H1 (cell line): ENCODE measurements at regions not wholly inside any gene's neighbourhood (a gene's known extent, or its start where the extent isn't known, plus 50 kb on each side); places are given as distances from the start of the nearest gene placed in this dataset.

Experiments used
- CTCF ChIA-PET: fragments of 300-600 bp; sonication (Branson Sonifier 250); formaldehyde crosslinking; loops from one replicate; lab custom pipeline; 2021; ENCODE audit not compliant: partially characterized antibody; lab: Charles Lee
- POLR2A ChIA-PET: fragments of 300-600 bp; sonication (Branson Sonifier 250); formaldehyde crosslinking; loops from one replicate; lab custom pipeline; 2021; ENCODE audit warnings: inconsistent platforms; ENCODE audit not compliant: partially characterized antibody; lab: Charles Lee
- DNase-seq, 2 experiments: peaks; one replicate each; pipeline versions ENCODE4 v3.0.0 to v3.0.0-alpha.2; 2010 to 2022; ENCODE audit warnings: low spot score in 2 of 2, low read depth in 1 of 2, mixed read lengths in 1 of 2
- FAIRE-seq: peaks from 2 replicates; lab custom pipeline; 2011; peaks lifted over from hg19 to GRCh38; lab: Jason Lieb, UNC
- H2AFZ ChIP-seq: 2 replicates; pipeline ENCODE4 v1.8.1; 2012; ENCODE audit warnings: low read length, inconsistent platforms
- H2AK5ac ChIP-seq: 2 replicates; pipeline ENCODE4 v1.6.1; 2013; ENCODE audit warnings: low read depth, low read length
- H2BK120ac ChIP-seq: replicated peaks from 2 replicates; pipeline ENCODE3; 2013; ENCODE audit warnings: low read depth, low read length, inconsistent platforms
- H2BK12ac ChIP-seq: 2 replicates; pipeline ENCODE4 v1.6.1; 2013; ENCODE audit warnings: low read depth, low read length
- H2BK15ac ChIP-seq: 2 replicates; pipeline ENCODE4 v1.6.1; 2013; ENCODE audit warnings: low read length
- H2BK20ac ChIP-seq: 2 replicates; pipeline ENCODE4 v1.6.1; 2013; ENCODE audit warnings: low read length
- H2BK5ac ChIP-seq: 2 replicates; pipeline ENCODE4 v1.6.1; 2013; ENCODE audit warnings: low read depth, low read length
- H3K14ac ChIP-seq: 2 replicates; pipeline ENCODE4 v1.6.1; 2013; ENCODE audit warnings: inconsistent platforms; ENCODE audit not compliant: insufficient read length
- H3K18ac ChIP-seq: 2 replicates; pipeline ENCODE4 v1.6.1; 2013; ENCODE audit warnings: low read length; ENCODE audit errors: extremely low read depth
- H3K23ac ChIP-seq: 2 replicates; pipeline ENCODE4 v1.6.1; 2013; ENCODE audit warnings: inconsistent platforms; ENCODE audit not compliant: insufficient read length
- H3K23me2 ChIP-seq: 2 replicates; pipeline ENCODE4 v1.6.1; 2013; ENCODE audit warnings: low read depth, low read length
- H3K27ac ChIP-seq: 2 replicates; pipeline ENCODE4 v1.6.1; 2011; ENCODE audit warnings: low read depth, low read length, inconsistent platforms
- H3K27me3 ChIP-seq, 4 experiments: replicated peaks in 1 of 4; 1 replicate in 1 of 4; 2 replicates in 3 of 4; pipeline versions ENCODE4 v1.6.1 to v1.8.1; 2011 to 2013; ENCODE audit warnings: low read length in 3 of 4, mild to moderate bottlenecking in 3 of 4, inconsistent platforms in 2 of 4, mixed read lengths in 2 of 4, moderate library complexity in 1 of 4; ENCODE audit not compliant: control insufficient read depth in 3 of 4, insufficient read depth in 3 of 4; ENCODE audit errors: extremely low read depth in 1 of 4
- H3K36me3 ChIP-seq, 4 experiments: 2 replicates each; pipeline versions ENCODE4 v1.6.1 to v1.8.1; 2011 to 2013; ENCODE audit warnings: mild to moderate bottlenecking in 4 of 4, low read length in 3 of 4, moderate library complexity in 2 of 4, control low read depth in 1 of 4, inconsistent platforms in 1 of 4; ENCODE audit not compliant: insufficient read depth in 4 of 4, control insufficient read depth in 2 of 4
- H3K4ac ChIP-seq: replicated peaks from 2 replicates; pipeline ENCODE3; 2013; ENCODE audit warnings: low read length, low read depth, mixed read lengths, inconsistent platforms; ENCODE audit not compliant: insufficient read length
- H3K4me1 ChIP-seq, 4 experiments: replicated peaks in 1 of 4; 1 replicate in 1 of 4; 2 replicates in 3 of 4; pipeline versions ENCODE4 v1.6.1 to v1.8.1; 2011 to 2013; ENCODE audit warnings: low read length in 3 of 4, inconsistent platforms in 2 of 4, mixed read lengths in 1 of 4; ENCODE audit not compliant: insufficient read depth in 4 of 4, control insufficient read depth in 3 of 4
- H3K4me2 ChIP-seq, 2 experiments: 2 replicates each; pipeline versions ENCODE4 v1.6.1 to v1.8.1; 2011 to 2013; ENCODE audit warnings: low read depth in 2 of 2, low read length in 2 of 2, control low read depth in 1 of 2, inconsistent platforms in 1 of 2, mild to moderate bottlenecking in 1 of 2; ENCODE audit not compliant: insufficient read depth in 1 of 2
- H3K4me3 ChIP-seq, 4 experiments: fragments of 200-600, 300-600 bp in 1 of 4; sonication (generic), shearing (Covaris generic), sonication (Bioruptor Twin) in 1 of 4; 2 replicates each; pipeline versions ENCODE4 v1.5.1 to v1.8.1; 2011 to 2016; ENCODE audit warnings: low read length in 4 of 4, low read depth in 3 of 4, control low read depth in 2 of 4, inconsistent platforms in 2 of 4, mild to moderate bottlenecking in 2 of 4, mixed read lengths in 1 of 4, moderate library complexity in 1 of 4; ENCODE audit not compliant: insufficient read depth in 2 of 4; ENCODE audit errors: extremely low read depth in 1 of 4
- H3K56ac ChIP-seq: replicated peaks from 2 replicates; pipeline ENCODE3; 2013; ENCODE audit warnings: low read depth, mild to moderate bottlenecking, mixed read lengths, low read length, inconsistent platforms; ENCODE audit not compliant: insufficient read length
- H3K79me1 ChIP-seq: 2 replicates; pipeline ENCODE4 v1.6.1; 2013; ENCODE audit warnings: low read depth, low read length, control low read depth
- H3K79me2 ChIP-seq, 2 experiments: 2 replicates each; pipeline versions ENCODE4 v1.6.1 to v1.8.1; 2012 to 2013; ENCODE audit warnings: low read length in 2 of 2, mild to moderate bottlenecking in 2 of 2, inconsistent platforms in 1 of 2; ENCODE audit not compliant: insufficient read depth in 2 of 2, control insufficient read depth in 1 of 2
- H3K9ac ChIP-seq, 4 experiments: replicated peaks in 1 of 4; 1 replicate in 1 of 4; 2 replicates in 3 of 4; pipeline versions ENCODE4 v1.6.1 to v1.8.1; 2011 to 2013; ENCODE audit warnings: low read depth in 3 of 4, low read length in 3 of 4, control low read depth in 2 of 4, mild to moderate bottlenecking in 2 of 4, moderate library complexity in 2 of 4, inconsistent platforms in 1 of 4; ENCODE audit errors: extremely low read depth in 1 of 4
- H3K9me3 ChIP-seq, 2 experiments: 2 replicates each; pipeline versions ENCODE4 v1.6.1 to v1.8.1; 2012 to 2013; ENCODE audit warnings: mild to moderate bottlenecking in 2 of 2, moderate library complexity in 2 of 2, control low read depth in 1 of 2, inconsistent platforms in 1 of 2, low read depth in 1 of 2, low read length in 1 of 2, mixed read lengths in 1 of 2; ENCODE audit not compliant: insufficient read depth in 2 of 2
- H4K20me1 ChIP-seq, 2 experiments: replicated peaks in 1 of 2; 2 replicates each; pipeline versions ENCODE3 to v1.8.1; 2011 to 2013; ENCODE audit warnings: inconsistent platforms in 2 of 2, low read length in 2 of 2, mild to moderate bottlenecking in 1 of 2; ENCODE audit not compliant: insufficient read depth in 2 of 2, control insufficient read depth in 1 of 2
- H4K5ac ChIP-seq: 2 replicates; pipeline ENCODE4 v1.6.1; 2013; ENCODE audit warnings: low read length, low read depth, mixed read lengths, inconsistent platforms; ENCODE audit not compliant: insufficient read length
- H4K8ac ChIP-seq: 2 replicates; pipeline ENCODE4 v1.8.0; 2013; ENCODE audit warnings: mild to moderate bottlenecking, moderate library complexity, low read length, inconsistent platforms; ENCODE audit not compliant: insufficient read depth; ENCODE audit errors: extremely low read depth
- H4K91ac ChIP-seq: replicated peaks from 2 replicates; pipeline ENCODE3; 2013; ENCODE audit warnings: low read length, mixed read lengths, inconsistent platforms; ENCODE audit not compliant: insufficient read length
- BCL11A ChIP-seq, 2 experiments: IDR thresholded peaks; one replicate each; pipeline ENCODE4 v1.6.1; 2011; ENCODE audit warnings: low read depth in 2 of 2, low read length in 2 of 2, mild to moderate bottlenecking in 2 of 2
- CBX5 ChIP-seq: fragments of 300-800, 300-1000 bp; sonication (generic); IDR thresholded peaks from 2 replicates; pipeline ENCODE4 v1.7.1; 2016; ENCODE audit warnings: antibody characterized with exemption, low read length, low read depth
- CHD1 ChIP-seq: IDR thresholded peaks from 2 replicates; pipeline ENCODE4 v1.6.1; 2012; ENCODE audit warnings: low read depth, low read length, improper control_type of control experiment
- EP300 ChIP-seq, 2 experiments: IDR thresholded peaks; 1 replicate in 1 of 2; 2 replicates in 1 of 2; pipeline ENCODE4 v1.6.1; 2011 to 2012; ENCODE audit warnings: low read depth in 2 of 2, low read length in 2 of 2, mild to moderate bottlenecking in 2 of 2, borderline replicate concordance in 1 of 2, inconsistent platforms in 1 of 2, moderate library complexity in 1 of 2
- NRF1 ChIP-seq: IDR thresholded peaks from 2 replicates; pipeline ENCODE4 v1.6.1; 2011; ENCODE audit warnings: mild to moderate bottlenecking, low read depth, low read length, improper control_type of control experiment
- RFX5 ChIP-seq: IDR thresholded peaks from 2 replicates; pipeline ENCODE4 v1.6.1; 2011; ENCODE audit warnings: low read depth, low read length, improper control_type of control experiment, borderline replicate concordance
- RXRA ChIP-seq: IDR thresholded peaks from 2 replicates; pipeline ENCODE4 v1.6.1; 2011; ENCODE audit warnings: low read depth, mild to moderate bottlenecking, low read length, moderate library complexity; ENCODE audit not compliant: insufficient read depth
- SAP30 ChIP-seq: fragments of 300-600 bp; sonication (generic); IDR thresholded peaks from 2 replicates; pipeline ENCODE4 v1.7.1; 2012; ENCODE audit warnings: low read length, moderate library complexity, mild to moderate bottlenecking, inconsistent platforms; ENCODE audit not compliant: insufficient read depth, insufficient replicate concordance
- SIN3A ChIP-seq, 2 experiments: IDR thresholded peaks in 1 of 2; conservative IDR thresholded peaks in 1 of 2; 2 replicates each; pipeline ENCODE4 v1.6.1; 2011 to 2012; ENCODE audit warnings: low read length in 2 of 2, improper control_type of control experiment in 1 of 2, low read depth in 1 of 2, mild to moderate bottlenecking in 1 of 2
- SIRT6 ChIP-seq: IDR thresholded peaks from one replicate; pipeline ENCODE4 v1.7.1; 2012; ENCODE audit warnings: low read length, inconsistent platforms
- SIX5 ChIP-seq: IDR thresholded peaks from 2 replicates; pipeline ENCODE4 v1.6.1; 2011; ENCODE audit warnings: mild to moderate bottlenecking, low read depth, low read length
- TAF7 ChIP-seq: optimal IDR thresholded peaks from 2 replicates; pipeline ENCODE3; 2011; ENCODE audit warnings: low read depth, mild to moderate bottlenecking, inconsistent platforms, low read length, moderate library complexity, borderline replicate concordance
- WGBS, 2 experiments: shearing (Covaris generic) in 1 of 2; methylation state at CpG; one replicate each; pipeline versions ENCODE4 v1.1.6 to v1.1.7; 2013 to 2015; ENCODE audit warnings: low lambda C conversion rate in 2 of 2, mixed read lengths in 2 of 2, inconsistent platforms in 1 of 2, low coverage in 1 of 2, missing lambda C conversion rate in 1 of 2; ENCODE audit not compliant: insufficient replicate concordance in 2 of 2, insufficient coverage in 1 of 2, insufficient read length in 1 of 2; ENCODE audit errors: extremely low coverage in 1 of 2, missing lambda C conversion rate in 1 of 2; 5-methylcytosine and 5-hydroxymethylcytosine counted together
- TF ChIP-seq, protein P1 (sequence below): IDR thresholded peaks from 2 replicates; pipeline ENCODE4 v1.6.1; 2012; ENCODE audit warnings: inconsistent platforms
- TF ChIP-seq, protein P2 (sequence below): IDR thresholded peaks from 2 replicates; pipeline ENCODE4 v1.6.1; 2011; ENCODE audit warnings: low read depth, mild to moderate bottlenecking, low read length; ENCODE audit not compliant: insufficient read depth

DNA sequence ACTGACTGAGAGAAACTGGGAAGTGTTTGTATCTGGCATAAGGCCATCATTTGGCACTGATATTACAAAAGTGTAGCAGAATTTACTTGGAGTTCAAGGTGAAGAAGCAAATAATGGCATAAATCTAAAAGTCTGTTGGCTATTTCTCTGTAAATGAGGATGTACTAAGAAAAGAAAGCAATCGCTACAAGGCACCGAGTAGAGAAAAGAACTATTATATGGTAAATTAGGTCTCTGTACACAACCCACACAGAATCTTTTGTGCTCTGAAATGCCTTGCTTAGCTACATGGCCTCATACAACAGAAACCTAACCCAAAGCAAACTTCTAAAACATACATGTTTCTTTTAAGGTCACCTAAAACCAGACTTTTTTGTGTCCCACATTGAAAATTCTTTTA, 290.1 kb upstream of the WWC1 start:
- 84% methylated on average over 2 of the region's 2 CpGs; no CpG with 5 or more reads in 1 of the 2 experiments for WGBS, 2 experiments
- Histone ChIP-seq H4K5ac (no peak overlapping the region), H3K14ac (no peak overlapping the region), H2BK20ac (no peak overlapping the region), H3K4me3 (no peak overlapping the region), H3K4me1 (no peaks in the 10 kb centered on the region), H2AFZ (no peak overlapping the region), H3K56ac (no peak overlapping the region), H2AK5ac (no peak overlapping the region), H3K18ac (no peak overlapping the region), H3K79me1 (no peaks in the 10 kb centered on the region), H3K9ac (no peak overlapping the region), H4K8ac (no peak overlapping the region), H3K9me3 (no peaks in the 10 kb centered on the region), H4K91ac (no peak overlapping the region), H3K23me2 (no peaks in the 10 kb centered on the region), H3K4ac (no peak overlapping the region), H2BK15ac (no peak overlapping the region), H3K23ac (no peak overlapping the region), H3K79me2 (no peaks in the 10 kb centered on the region), H3K4me2 (no peak overlapping the region), H4K20me1 (no peaks in the 10 kb centered on the region), H3K27me3 (no peaks in the 10 kb centered on the region), H2BK120ac (no peak overlapping the region), H3K36me3 (no peaks in the 10 kb centered on the region), H2BK5ac (no peak overlapping the region), H2BK12ac (no peak overlapping the region), H3K27ac (no peak overlapping the region)
- DNase-seq (no peak), FAIRE-seq (no peak)
- CTCF ChIA-PET: no interaction called here
- POLR2A ChIA-PET: no interaction called here
- no peak for TF ChIP-seq SIX5
- no peak for TF ChIP-seq CBX5
- TF ChIP-seq, protein P1, sequence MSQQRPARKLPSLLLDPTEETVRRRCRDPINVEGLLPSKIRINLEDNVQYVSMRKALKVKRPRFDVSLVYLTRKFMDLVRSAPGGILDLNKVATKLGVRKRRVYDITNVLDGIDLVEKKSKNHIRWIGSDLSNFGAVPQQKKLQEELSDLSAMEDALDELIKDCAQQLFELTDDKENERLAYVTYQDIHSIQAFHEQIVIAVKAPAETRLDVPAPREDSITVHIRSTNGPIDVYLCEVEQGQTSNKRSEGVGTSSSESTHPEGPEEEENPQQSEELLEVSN: no peak
- no peak for TF ChIP-seq CHD1
- TF ChIP-seq TAF7: no peak
- TF ChIP-seq SIRT6: no peak
- no peak for TF ChIP-seq RXRA
- no peak for TF ChIP-seq EP300 (IDR thresholded peaks at IDR 0.05; ENCODE audit: borderline replicate concordance in 1 of 2, low read depth in 2 of 2, low read length in 2 of 2)
- no peak for TF ChIP-seq SIN3A (conservative IDR thresholded peaks at IDR 0.05 in 1 of 2, IDR thresholded peaks at IDR 0.05 in 1 of 2; ENCODE audit: low read depth in 1 of 2, low read length in 2 of 2)
- no peak for TF ChIP-seq BCL11A (IDR thresholded peaks at IDR 0.05; ENCODE audit: low read depth in 2 of 2, low read length in 2 of 2)
- TF ChIP-seq, protein P2, sequence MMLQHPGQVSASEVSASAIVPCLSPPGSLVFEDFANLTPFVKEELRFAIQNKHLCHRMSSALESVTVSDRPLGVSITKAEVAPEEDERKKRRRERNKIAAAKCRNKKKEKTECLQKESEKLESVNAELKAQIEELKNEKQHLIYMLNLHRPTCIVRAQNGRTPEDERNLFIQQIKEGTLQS: no peak
- no peak for TF ChIP-seq RFX5
- no peak for TF ChIP-seq SAP30
- TF ChIP-seq NRF1: no peak
